Stimulated activated CD4-positive, alpha-beta T cell treated with anti-CD3 and anti-CD28 coated beads, Interleukin-2, amount 100 ng/mL, for 4 hours (primary cell): ENCODE measurements at regions not wholly inside any gene's neighbourhood (a gene's known extent, or its start where the extent isn't known, plus 50 kb on each side); places are given as distances from the start of the nearest gene placed in this dataset.

ENCODE experiments used
- DNase-seq: peaks from one replicate; pipeline ENCODE4 v3.0.0-alpha.2; 2020; ENCODE audit warnings: low read depth

GRCh38 chr9:88326936-88327335, 61.3 kb upstream of the SPIN1 start:
- no peak for DNase-seq

GRCh38 chr9:88326015-88326414, 62.2 kb upstream of the SPIN1 start:
- DNase-seq, result no peak

- peak; percentile 21 for DNase-seq
Observed at GRCh38 chr9:88322906-88323566, 65.2 kb upstream of the SPIN1 start.

GRCh38 chr9:88321764-88322163, 66.5 kb upstream of the SPIN1 start:
- no peak for DNase-seq

GRCh38 chr9:88320748-88321415, 67.4 kb upstream of the SPIN1 start:
- DNase-seq, result no peak

- DNase-seq, result no peak
Observed at GRCh38 chr9:88319936-88320747, 68.1 kb upstream of the SPIN1 start.

GRCh38 chr9:88313364-88314220, 74.7 kb upstream of the SPIN1 start:
- peak; percentile 69 for DNase-seq

- DNase-seq, result no peak
Observed at GRCh38 chr9:88312517-88313103, 75.6 kb upstream of the SPIN1 start.

GRCh38 chr9:88312045-88312444, 76.2 kb upstream of the SPIN1 start:
- DNase-seq, result no peak

- no peak for DNase-seq
Observed at GRCh38 chr9:88310310-88310980, 77.8 kb upstream of the SPIN1 start.

GRCh38 chr9:88308831-88309560, 79.2 kb upstream of the SPIN1 start:
- no peak for DNase-seq

GRCh38 chr9:88307136-88307535, 81.1 kb upstream of the SPIN1 start:
- no peak for DNase-seq

- DNase-seq, result no peak
Observed at GRCh38 chr9:88303721-88304451, 84.4 kb upstream of the SPIN1 start.

GRCh38 chr9:88302579-88303324, 85.5 kb upstream of the SPIN1 start:
- DNase-seq, result no peak

- no peak for DNase-seq
Observed at GRCh38 chr9:88300556-88300955, 87.7 kb upstream of the SPIN1 start.

- no peak for DNase-seq
Observed at GRCh38 chr9:88291856-88292255, 96.4 kb upstream of the SPIN1 start.

GRCh38 chr9:88291056-88291455, 97.2 kb upstream of the SPIN1 start:
- no peak for DNase-seq

- no peak for DNase-seq
Observed at GRCh38 chr9:88289532-88289931, 98.7 kb upstream of the SPIN1 start.

- DNase-seq, result no peak
Observed at GRCh38 chr9:88287972-88288371, 100.3 kb upstream of the SPIN1 start.
